ENCODE measurements at regions not wholly inside any gene's neighbourhood (a gene's known extent, or its start where the extent isn't known, plus 50 kb on each side); places are given as distances from the start of the nearest gene placed in this dataset.

DNA sequence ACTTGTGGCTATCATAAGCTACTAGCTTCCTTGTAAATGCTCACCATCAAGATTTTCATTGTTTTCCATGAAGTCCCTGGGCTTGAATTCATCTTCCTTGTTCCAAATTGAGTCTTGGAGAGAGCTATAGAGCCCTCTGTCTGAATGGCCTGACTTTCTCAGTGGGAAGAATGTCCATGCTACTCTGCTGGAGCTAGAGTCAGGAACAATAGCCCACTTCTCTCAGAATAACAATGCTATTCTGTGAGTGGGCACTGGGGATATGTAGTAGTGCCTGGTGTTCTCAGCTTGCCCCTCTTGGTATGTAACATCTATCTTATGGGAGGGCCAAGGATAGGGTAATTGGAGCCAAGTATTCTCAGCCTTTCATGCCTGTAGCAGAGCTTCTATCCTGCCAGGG, 127.6 kb upstream of the TRHDE start:
- no peak for TF ChIP-seq RARB (CRISPR knock-in tag; IDR thresholded peaks at IDR 0.05)
- TF ChIP-seq, protein P1, sequence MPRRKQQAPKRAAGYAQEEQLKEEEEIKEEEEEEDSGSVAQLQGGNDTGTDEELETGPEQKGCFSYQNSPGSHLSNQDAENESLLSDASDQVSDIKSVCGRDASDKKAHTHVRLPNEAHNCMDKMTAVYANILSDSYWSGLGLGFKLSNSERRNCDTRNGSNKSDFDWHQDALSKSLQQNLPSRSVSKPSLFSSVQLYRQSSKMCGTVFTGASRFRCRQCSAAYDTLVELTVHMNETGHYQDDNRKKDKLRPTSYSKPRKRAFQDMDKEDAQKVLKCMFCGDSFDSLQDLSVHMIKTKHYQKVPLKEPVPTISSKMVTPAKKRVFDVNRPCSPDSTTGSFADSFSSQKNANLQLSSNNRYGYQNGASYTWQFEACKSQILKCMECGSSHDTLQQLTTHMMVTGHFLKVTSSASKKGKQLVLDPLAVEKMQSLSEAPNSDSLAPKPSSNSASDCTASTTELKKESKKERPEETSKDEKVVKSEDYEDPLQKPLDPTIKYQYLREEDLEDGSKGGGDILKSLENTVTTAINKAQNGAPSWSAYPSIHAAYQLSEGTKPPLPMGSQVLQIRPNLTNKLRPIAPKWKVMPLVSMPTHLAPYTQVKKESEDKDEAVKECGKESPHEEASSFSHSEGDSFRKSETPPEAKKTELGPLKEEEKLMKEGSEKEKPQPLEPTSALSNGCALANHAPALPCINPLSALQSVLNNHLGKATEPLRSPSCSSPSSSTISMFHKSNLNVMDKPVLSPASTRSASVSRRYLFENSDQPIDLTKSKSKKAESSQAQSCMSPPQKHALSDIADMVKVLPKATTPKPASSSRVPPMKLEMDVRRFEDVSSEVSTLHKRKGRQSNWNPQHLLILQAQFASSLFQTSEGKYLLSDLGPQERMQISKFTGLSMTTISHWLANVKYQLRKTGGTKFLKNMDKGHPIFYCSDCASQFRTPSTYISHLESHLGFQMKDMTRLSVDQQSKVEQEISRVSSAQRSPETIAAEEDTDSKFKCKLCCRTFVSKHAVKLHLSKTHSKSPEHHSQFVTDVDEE (CRISPR knock-in tag; IDR thresholded peaks at IDR 0.05): no peak
